ENCODE measurements at regions not wholly inside any gene's neighbourhood (a gene's known extent, or its start where the extent isn't known, plus 50 kb on each side); places are given as distances from the start of the nearest gene placed in this dataset.

DNA sequence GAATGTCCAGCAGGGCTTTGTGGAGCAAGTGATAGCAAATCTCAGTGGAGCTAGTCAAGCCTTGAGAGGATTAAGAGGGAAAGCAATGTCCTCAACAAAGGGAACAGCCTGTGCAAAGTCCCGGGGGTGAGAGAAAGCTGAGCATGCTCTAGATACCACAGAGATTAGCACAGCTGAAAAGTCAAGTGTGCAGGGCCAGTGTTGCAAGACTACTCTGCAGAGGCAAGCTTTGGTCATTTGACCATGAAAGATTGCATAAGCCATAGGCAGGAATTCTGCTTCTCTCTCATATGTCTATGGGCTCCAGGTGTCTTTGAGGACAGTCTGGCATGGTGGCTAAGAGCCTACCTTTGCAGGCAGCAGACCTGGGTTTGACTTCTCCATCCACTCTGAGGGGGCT, 181.0 kb upstream of the JUN start:
- no peak for TF ChIP-seq ZNF217 (CRISPR knock-in tag; IDR thresholded peaks at IDR 0.05)
- TF ChIP-seq POLR2AphosphoS5 (IDR thresholded peaks at IDR 0.05; ENCODE audit: control insufficient read depth, insufficient read depth, low read depth, low read length): no peak
- no peak for TF ChIP-seq SOX6 (IDR thresholded peaks at IDR 0.05)
- no peak for TF ChIP-seq GABPA (tag; conservative IDR thresholded peaks at IDR 0.05; ENCODE audit: low read depth)
- no peak for TF ChIP-seq MLX (CRISPR knock-in tag; conservative IDR thresholded peaks at IDR 0.05)
- no peak for TF ChIP-seq ZNF75A (CRISPR knock-in tag; IDR thresholded peaks at IDR 0.05)
- TF ChIP-seq SRF (CRISPR knock-in tag; IDR thresholded peaks at IDR 0.05): no peak
- TF ChIP-seq SP2 (IDR thresholded peaks at IDR 0.05; ENCODE audit: extremely low read depth, low read depth, low read length, poor library complexity, severe bottlenecking): no peak
- no peak for TF ChIP-seq ZFX (CRISPR knock-in tag; IDR thresholded peaks at IDR 0.05)
- TF ChIP-seq CTCF (IDR thresholded peaks at IDR 0.05 in 2 of 3, conservative IDR thresholded peaks at IDR 0.05 in 1 of 3; ENCODE audit: insufficient read depth in 2 of 3, low read depth in 1 of 3, low read length in 3 of 3): no peak
